Amniotic stem cell (primary cell): ENCODE measurements at regions not wholly inside any gene's neighbourhood (a gene's known extent, or its start where the extent isn't known, plus 50 kb on each side); places are given as distances from the start of the nearest gene placed in this dataset.

ENCODE experiments used
- DNase-seq: peaks from one replicate; lab custom pipeline; 2025; lab: John Stamatoyannopoulos, UW

GRCh38 chr18:47595831-47596501 is 334.5 kb downstream of the SMAD2 start:
- no peak for DNase-seq

GRCh38 chr18:47594621-47595086 is 335.8 kb downstream of the SMAD2 start:
- DNase-seq = no peak

DNA sequence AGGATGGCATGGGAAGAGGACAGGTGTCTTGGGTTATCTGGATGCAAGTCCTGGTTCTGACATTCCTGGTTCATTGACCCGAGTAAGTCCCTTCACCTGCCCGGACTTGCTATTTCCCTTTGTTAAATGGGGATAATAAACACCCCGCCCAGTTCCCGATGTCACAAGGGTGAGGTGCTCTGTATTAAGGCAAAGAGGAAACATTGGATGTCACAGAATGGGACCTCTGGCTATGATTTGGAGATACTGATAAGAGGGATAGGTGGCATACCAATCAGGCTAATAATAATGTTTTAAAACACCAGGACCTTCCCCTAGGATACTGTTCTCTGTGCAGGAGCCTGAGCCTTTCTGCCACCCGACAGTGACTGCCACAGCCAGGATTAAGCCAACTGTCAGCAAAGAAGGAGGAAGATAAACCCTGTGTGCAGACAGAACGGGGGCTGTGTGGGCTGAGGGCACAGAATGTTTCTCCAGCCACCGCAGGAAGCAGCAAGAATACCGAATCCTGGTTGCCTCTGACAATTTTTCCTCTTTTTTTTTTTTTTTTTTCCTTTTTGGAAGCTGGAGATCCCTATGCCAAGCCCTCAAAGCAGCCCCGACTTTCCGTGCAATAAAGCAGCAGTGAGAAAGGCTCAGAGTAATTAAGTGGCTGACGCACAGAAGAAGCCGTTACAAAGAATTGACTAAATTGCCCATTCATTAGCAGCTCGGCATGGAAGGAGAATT is 336.6 kb downstream of the SMAD2 start:
- DNase-seq = no peak

DNA sequence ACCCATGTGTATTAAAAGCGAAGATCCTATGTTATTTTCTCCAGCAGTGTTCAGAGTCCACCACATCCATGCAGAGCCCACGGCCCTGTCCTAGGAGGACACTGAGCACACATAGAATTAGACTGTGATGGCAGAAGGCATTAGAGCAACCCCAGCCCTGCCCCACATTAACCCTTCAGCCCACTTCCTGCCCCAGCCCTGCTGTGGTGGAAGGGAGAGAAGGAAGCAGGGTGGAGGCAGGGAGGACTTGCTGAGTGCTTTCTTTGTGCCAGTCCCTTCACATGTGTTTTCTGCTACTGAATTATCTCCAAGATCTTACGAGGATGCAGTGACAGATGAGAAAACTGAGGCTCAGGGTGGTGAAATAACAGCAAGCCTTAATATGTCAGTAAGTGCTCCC is 339.0 kb downstream of the SMAD2 start:
- DNase-seq = no peak

- no peak for DNase-seq
Observed at GRCh38 chr18:47587587-47587986, 336.1 kb upstream of the SKOR2 start.

DNA sequence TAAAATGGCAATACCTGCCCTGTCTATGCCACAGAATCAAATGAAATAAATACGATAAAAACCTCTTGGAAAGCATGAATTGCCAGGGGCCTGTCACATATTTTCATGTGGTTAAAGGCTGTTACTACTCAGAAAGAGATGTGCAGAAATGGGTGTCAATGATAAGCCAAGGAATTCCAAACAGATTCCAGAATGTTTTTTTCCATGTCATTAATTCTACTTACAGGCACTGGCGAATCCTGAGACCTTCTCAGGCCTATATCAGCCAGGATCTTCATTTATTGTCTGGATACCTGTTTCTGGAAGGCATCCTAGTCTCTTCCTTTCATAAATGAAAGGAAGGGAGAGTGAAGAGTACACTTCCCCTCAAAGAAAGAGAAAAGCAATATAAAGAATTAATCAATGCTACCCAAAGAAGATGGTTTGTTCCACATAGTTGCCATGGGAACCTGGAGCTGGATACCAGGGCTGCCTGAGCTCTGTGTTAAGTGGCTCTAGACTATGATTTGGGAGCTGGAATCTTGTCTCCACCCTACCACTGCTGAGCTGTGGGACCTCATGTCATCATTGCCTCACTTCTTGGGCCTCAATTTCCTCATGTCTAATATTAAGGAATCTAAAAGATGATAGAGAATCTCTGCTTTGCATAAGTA is 335.1 kb upstream of the SKOR2 start:
- no peak for DNase-seq

GRCh38 chr18:47585914-47586313 is 334.5 kb upstream of the SKOR2 start:
- no peak for DNase-seq

DNA sequence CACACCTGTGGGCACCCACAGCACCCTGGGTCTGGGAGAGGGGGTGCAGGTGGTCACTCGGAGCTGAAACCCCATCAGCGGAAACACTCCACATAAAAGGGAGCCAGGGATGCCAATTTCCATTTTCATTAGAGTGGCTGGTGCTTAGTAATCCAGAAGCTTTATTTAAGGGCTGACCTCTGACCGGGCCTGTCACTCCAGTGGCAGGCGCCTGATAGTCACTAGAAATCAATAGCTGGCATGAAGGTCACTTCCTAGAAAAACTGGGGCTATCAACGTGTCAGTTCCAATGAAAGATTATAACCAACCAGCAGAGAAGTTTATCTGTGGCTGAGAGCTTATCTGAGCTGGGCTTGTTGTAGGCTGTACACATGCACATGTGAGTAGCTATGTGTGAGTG is 333.7 kb upstream of the SKOR2 start:
- no peak for DNase-seq

- no peak for DNase-seq
Observed at GRCh38 chr18:47582093-47582492, 330.6 kb upstream of the SKOR2 start.

- no peak for DNase-seq
Observed at GRCh38 chr18:47577520-47577919, 326.1 kb upstream of the SKOR2 start.

DNA sequence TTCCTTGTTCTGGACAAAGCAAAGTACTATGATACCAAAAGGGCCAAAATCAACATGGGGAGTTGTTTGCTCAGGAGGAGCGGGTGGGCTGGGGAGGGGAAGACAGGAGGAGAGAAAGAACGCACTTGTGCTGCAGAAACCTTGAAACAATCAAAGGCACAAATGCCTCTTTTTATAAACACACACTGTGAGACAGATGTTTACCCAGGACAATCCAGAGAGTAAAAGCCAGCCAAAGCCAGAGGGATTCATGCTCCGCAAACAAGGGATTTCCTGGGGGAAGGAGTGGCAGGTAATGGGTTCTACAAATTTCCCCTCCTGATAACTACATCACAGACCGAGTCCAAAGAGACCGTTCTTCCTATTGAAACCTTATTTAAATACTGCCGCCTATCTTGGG is 323.5 kb upstream of the SKOR2 start:
- no peak for DNase-seq

GRCh38 chr18:47571957-47572356 is 320.5 kb upstream of the SKOR2 start:
- no peak for DNase-seq

DNA sequence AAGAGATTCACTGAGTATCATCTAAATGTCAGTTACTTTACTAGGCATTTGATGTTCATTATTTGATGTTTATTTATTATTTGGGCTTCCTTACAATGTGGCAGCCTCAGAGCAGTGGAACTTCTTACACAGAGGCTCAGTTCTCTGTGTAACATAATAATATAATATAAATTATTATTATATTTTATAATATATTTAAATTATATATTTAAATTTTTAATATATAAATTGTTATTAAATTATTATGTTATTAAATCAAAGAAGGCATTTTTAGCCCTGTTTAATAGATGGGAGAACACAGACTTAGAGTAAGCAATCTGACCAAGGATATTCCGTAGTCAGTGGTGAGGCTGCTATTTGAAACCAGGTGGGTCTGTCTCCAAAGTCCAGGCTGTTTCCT is 315.3 kb upstream of the SKOR2 start:
- no peak for DNase-seq

- no peak for DNase-seq
Observed at GRCh38 chr18:47560723-47561715, 309.6 kb upstream of the SKOR2 start.

DNA sequence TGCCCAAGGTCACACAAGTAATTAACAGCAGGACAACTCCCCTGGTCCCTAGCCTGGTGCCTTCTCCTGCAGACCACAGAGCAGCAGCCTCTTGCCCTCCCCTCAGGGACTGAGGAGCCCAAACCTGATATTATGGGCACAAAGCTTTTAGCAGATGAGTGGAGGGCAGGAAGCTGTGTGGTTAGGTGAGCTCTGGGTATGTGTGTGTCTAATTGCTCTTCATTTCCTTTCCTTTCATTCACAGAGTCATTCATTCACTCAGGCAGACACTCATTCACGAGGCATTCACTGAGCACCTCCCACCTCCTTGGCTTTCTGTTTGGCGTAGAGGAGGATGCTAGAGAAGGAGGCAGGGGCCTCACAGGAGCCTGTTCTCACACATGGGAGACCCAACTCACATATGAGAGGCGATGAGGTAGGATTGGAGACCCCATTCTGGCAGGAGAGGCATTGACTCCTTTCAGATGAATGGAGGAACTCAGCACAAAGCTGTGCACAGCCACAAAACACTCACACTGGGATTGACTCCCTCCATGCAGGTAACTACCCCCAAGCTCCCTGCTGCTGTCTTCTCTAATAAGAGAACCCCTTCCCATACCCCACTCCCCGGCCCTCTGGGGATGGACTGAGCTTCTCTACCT is 306.8 kb upstream of the SKOR2 start:
- DNase-seq = no peak

DNA sequence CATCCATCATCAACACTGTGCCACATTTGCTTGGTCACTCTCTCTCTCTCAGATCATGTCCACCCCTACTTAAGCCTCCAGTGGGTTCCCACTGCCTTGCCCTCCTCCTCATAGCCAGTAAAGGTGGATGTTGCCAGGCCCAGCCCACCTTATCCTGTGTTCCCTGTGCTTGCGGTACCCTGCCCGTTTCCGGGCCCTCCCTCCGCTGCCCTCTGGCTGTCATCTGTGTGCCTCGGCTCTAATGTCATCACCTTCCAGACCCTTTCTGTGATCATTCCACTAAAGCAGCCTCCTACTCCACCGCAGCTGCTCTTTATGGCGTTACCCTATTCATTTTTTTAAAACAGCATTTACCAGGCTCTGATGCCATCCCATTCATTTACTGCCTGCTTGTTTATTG is 305.7 kb upstream of the SKOR2 start:
- no peak for DNase-seq

DNA sequence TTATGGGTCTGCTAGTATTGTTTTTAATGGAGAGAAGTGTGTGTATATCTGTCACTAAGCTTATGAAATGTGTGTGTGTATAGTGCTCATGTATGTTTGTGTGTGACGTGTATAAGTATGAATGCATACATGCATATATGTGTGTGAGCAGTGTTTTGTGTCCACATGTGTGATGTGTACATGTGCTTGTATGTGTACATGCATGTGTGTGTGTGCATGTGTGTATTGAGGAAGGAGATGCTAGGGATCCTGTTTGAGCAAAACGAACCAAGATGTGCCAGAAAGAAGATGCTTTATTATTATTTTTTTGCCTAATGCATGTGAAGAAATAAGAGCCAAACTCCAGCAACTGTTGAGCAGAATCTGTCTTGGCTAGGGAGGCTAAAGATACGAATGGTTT is 301.3 kb upstream of the SKOR2 start:
- DNase-seq = no peak

DNA sequence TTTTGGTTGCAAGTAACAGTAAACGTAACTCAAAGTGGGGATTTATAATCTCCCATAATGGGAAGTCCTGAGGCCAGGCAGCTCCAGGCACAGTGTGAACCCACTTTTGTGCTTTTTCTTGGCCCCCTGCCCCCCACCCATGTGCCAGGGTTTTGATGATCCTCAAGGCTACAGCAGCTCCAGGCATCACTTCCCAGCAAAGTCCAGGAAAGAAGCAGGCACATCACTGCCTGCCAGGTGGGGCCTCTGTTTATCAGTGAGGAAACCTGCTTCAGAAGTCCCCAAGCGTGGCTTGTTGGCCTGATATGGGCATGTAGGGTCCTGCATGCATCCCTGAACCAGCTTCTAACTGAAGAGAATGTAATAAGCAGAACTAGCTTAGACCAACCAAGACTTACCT is 299.2 kb upstream of the SKOR2 start:
- DNase-seq = no peak

- DNase-seq = no peak
Observed at GRCh38 chr18:47549021-47549540, 297.6 kb upstream of the SKOR2 start.

GRCh38 chr18:47547539-47548202 is 296.2 kb upstream of the SKOR2 start:
- DNase-seq = no peak

GRCh38 chr18:47545613-47546012 is 294.2 kb upstream of the SKOR2 start:
- no peak for DNase-seq
